Liver (tissue), 8 donors: ENCODE measurements at regions not wholly inside any gene's neighbourhood (a gene's known extent, or its start where the extent isn't known, plus 50 kb on each side); places are given as distances from the start of the nearest gene placed in this dataset.

Experiments used
- DNase-seq: peaks from one replicate; pipeline ENCODE4 v3.0.0-alpha.2; 2017; ENCODE audit warnings: low spot score
- H3K27ac ChIP-seq, 2 donors: one replicate each; pipeline ENCODE4 v1.7.0; 2013; ENCODE audit warnings: inconsistent platforms in 2 of 2, low read length in 2 of 2, control low read depth in 1 of 2, low read depth in 1 of 2, mild to moderate bottlenecking in 1 of 2
- H3K27me3 ChIP-seq, 4 donors: one replicate each; pipeline versions ENCODE4 v1.6.1 to v1.7.0; 2013; ENCODE audit warnings: low read length in 3 of 4, inconsistent platforms in 1 of 4, mild to moderate bottlenecking in 1 of 4, moderate library complexity in 1 of 4; ENCODE audit not compliant: control insufficient read depth in 4 of 4, insufficient read depth in 4 of 4
- H3K36me3 ChIP-seq, 4 donors: one replicate each; pipeline versions ENCODE4 v1.6.1 to v1.7.0; 2013; ENCODE audit warnings: low read length in 3 of 4, mild to moderate bottlenecking in 3 of 4, low read depth in 1 of 4, moderate library complexity in 1 of 4; ENCODE audit not compliant: control insufficient read depth in 4 of 4, insufficient read depth in 3 of 4
- H3K4me1 ChIP-seq, 4 donors: one replicate each; pipeline versions ENCODE4 v1.6.1 to v1.7.0; 2013; ENCODE audit warnings: low read length in 3 of 4, mild to moderate bottlenecking in 3 of 4, moderate library complexity in 1 of 4; ENCODE audit not compliant: control insufficient read depth in 4 of 4, insufficient read depth in 4 of 4
- H3K4me3 ChIP-seq, 3 donors: one replicate each; pipeline versions ENCODE4 v1.6.1 to v1.7.0; 2013; ENCODE audit warnings: low read length in 3 of 3, control low read depth in 1 of 3, low read depth in 1 of 3, mild to moderate bottlenecking in 1 of 3
- H3K9ac ChIP-seq, 2 donors: one replicate each; pipeline ENCODE4 v1.7.0; 2013; ENCODE audit warnings: low read length in 2 of 2, mild to moderate bottlenecking in 2 of 2, moderate library complexity in 2 of 2, control low read depth in 1 of 2, low read depth in 1 of 2
- H3K9me3 ChIP-seq, 4 donors: one replicate each; pipeline versions ENCODE4 v1.6.1 to v1.7.0; 2013; ENCODE audit warnings: low read length in 3 of 4; ENCODE audit not compliant: control insufficient read depth in 4 of 4
- EGR1 ChIP-seq, 2 donors: IDR thresholded peaks; 2 replicates each; pipeline ENCODE4 v1.6.1; 2016 to 2018; ENCODE audit warnings: antibody characterized with exemption in 2 of 2, low read depth in 2 of 2
- FOXA1 ChIP-seq: IDR thresholded peaks from 2 replicates; pipeline ENCODE4 v1.6.1; 2016; ENCODE audit warnings: antibody characterized with exemption
- FOXA2 ChIP-seq: IDR thresholded peaks from 2 replicates; pipeline ENCODE4 v1.6.1; 2016; ENCODE audit warnings: antibody characterized with exemption
- GABPA ChIP-seq, 2 donors: IDR thresholded peaks in 1 of 2; conservative IDR thresholded peaks in 1 of 2; 2 replicates each; pipeline ENCODE4 v1.6.1; 2016; ENCODE audit warnings: antibody characterized with exemption in 2 of 2, mild to moderate bottlenecking in 1 of 2, moderate library complexity in 1 of 2
- HNF4A ChIP-seq, 2 donors: conservative IDR thresholded peaks; 2 replicates each; pipeline ENCODE4 v1.6.1; 2016; ENCODE audit warnings: antibody characterized with exemption in 2 of 2, mild to moderate bottlenecking in 2 of 2
- HNF4G ChIP-seq: IDR thresholded peaks from 2 replicates; pipeline ENCODE4 v1.6.1; 2016; ENCODE audit warnings: antibody characterized with exemption
- JUND ChIP-seq, 2 donors: IDR thresholded peaks; 2 replicates each; pipeline ENCODE4 v1.6.1; 2016; ENCODE audit warnings: antibody characterized with exemption in 2 of 2
- RAD21 ChIP-seq, 2 donors: IDR thresholded peaks; 2 replicates each; pipeline ENCODE4 v1.6.1; 2016; ENCODE audit warnings: antibody characterized with exemption in 2 of 2, mild to moderate bottlenecking in 2 of 2
- RXRA ChIP-seq, 2 donors: IDR thresholded peaks; 2 replicates each; pipeline ENCODE4 v1.6.1; 2017 to 2018; ENCODE audit warnings: antibody characterized with exemption in 2 of 2, mild to moderate bottlenecking in 1 of 2
- SP1 ChIP-seq: IDR thresholded peaks from 2 replicates; pipeline ENCODE4 v1.6.1; 2018; ENCODE audit warnings: antibody characterized with exemption, mild to moderate bottlenecking
- TAF1 ChIP-seq: conservative IDR thresholded peaks from 2 replicates; pipeline ENCODE4 v1.6.1; 2016; ENCODE audit warnings: antibody characterized with exemption, mild to moderate bottlenecking
- YY1 ChIP-seq: IDR thresholded peaks from 2 replicates; pipeline ENCODE4 v1.6.1; 2016; ENCODE audit warnings: antibody characterized with exemption, mild to moderate bottlenecking
- WGBS: extraction: QIAGEN DNeasy Blood & Tissue Kit; methylation state at CpG from one replicate; pipeline ENCODE4 v1.1.7; 2013; 5-methylcytosine and 5-hydroxymethylcytosine counted together
- TF ChIP-seq, protein P1 (sequence below): IDR thresholded peaks from 2 replicates; pipeline ENCODE4 v1.6.1; 2016; ENCODE audit warnings: antibody characterized with exemption
- TF ChIP-seq, protein P2 (sequence below): IDR thresholded peaks from 2 replicates; pipeline ENCODE4 v1.6.1; 2016; ENCODE audit warnings: antibody characterized with exemption, mild to moderate bottlenecking
- TF ChIP-seq, protein P3 (sequence below): IDR thresholded peaks from 2 replicates; pipeline ENCODE4 v1.6.1; 2016; ENCODE audit warnings: antibody characterized with exemption
- TF ChIP-seq, protein P4 (sequence below): IDR thresholded peaks from 2 replicates; pipeline ENCODE4 v1.6.1; 2016; ENCODE audit warnings: antibody characterized with exemption
- TF ChIP-seq, protein P5 (sequence below): fragments of 150-350 bp; IDR thresholded peaks from 2 replicates; pipeline ENCODE4 v1.5.1; 2017; ENCODE audit warnings: improper control_type of control experiment, low read depth, low read length; ENCODE audit not compliant: missing input control
- donor health status: healthy.
- donor health status: healthy.
- donor health status: healthy.
- donor health status: healthy.
- donor health status: healthy.

DNA sequence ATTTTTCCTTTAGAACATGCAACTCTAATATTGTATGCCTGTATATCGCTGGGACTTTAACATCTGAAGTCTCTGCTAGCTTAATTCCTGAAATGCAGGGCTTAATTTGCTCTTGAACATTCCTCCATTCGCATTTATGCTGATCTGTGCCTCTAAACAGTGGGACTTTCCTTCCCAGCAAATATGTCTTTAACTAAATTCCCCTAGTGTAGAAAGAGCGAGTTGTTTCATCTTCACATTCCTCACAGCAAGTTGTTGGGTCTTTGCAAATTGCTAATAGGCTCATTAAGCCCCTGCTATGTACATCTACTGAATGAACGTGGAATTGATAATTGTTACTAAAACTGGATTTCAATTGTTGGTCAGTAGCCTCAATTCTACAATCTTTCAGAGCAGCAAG lies 118.4 kb upstream of the OBI1 start:
- DNase-seq, result no peak
- WGBS, result 66% methylated on average over 4 of the region's 4 CpGs
- Histone ChIP-seq H3K9ac (no peak overlapping the region), H3K9me3 (no peaks in the 10 kb centered on the region), H3K27me3 (peaks cover 0 to 2% (median 0%) of the 10 kb centered on the region in 4 donors), H3K27ac (no peak overlapping the region), H3K36me3 (no peaks in the 10 kb centered on the region), H3K4me1 (no peaks in the 10 kb centered on the region), H3K4me3 (no peak overlapping the region)
- TF ChIP-seq JUND (IDR thresholded peaks at IDR 0.05) (no peak), YY1 (no peak), GABPA (IDR thresholded peaks at IDR 0.05 in 1 of 2, conservative IDR thresholded peaks at IDR 0.05 in 1 of 2) (no peak), FOXA2 (no peak), RXRA (IDR thresholded peaks at IDR 0.05) (no peak), EGR1 (IDR thresholded peaks at IDR 0.05; ENCODE audit: low read depth in 2 of 2) (no peak), TAF1 (no peak), SP1 (no peak)
- TF ChIP-seq, protein P1, sequence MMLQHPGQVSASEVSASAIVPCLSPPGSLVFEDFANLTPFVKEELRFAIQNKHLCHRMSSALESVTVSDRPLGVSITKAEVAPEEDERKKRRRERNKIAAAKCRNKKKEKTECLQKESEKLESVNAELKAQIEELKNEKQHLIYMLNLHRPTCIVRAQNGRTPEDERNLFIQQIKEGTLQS, result no peak
- TF ChIP-seq, protein P2, sequence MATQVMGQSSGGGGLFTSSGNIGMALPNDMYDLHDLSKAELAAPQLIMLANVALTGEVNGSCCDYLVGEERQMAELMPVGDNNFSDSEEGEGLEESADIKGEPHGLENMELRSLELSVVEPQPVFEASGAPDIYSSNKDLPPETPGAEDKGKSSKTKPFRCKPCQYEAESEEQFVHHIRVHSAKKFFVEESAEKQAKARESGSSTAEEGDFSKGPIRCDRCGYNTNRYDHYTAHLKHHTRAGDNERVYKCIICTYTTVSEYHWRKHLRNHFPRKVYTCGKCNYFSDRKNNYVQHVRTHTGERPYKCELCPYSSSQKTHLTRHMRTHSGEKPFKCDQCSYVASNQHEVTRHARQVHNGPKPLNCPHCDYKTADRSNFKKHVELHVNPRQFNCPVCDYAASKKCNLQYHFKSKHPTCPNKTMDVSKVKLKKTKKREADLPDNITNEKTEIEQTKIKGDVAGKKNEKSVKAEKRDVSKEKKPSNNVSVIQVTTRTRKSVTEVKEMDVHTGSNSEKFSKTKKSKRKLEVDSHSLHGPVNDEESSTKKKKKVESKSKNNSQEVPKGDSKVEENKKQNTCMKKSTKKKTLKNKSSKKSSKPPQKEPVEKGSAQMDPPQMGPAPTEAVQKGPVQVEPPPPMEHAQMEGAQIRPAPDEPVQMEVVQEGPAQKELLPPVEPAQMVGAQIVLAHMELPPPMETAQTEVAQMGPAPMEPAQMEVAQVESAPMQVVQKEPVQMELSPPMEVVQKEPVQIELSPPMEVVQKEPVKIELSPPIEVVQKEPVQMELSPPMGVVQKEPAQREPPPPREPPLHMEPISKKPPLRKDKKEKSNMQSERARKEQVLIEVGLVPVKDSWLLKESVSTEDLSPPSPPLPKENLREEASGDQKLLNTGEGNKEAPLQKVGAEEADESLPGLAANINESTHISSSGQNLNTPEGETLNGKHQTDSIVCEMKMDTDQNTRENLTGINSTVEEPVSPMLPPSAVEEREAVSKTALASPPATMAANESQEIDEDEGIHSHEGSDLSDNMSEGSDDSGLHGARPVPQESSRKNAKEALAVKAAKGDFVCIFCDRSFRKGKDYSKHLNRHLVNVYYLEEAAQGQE, result no peak
- TF ChIP-seq, protein P3, sequence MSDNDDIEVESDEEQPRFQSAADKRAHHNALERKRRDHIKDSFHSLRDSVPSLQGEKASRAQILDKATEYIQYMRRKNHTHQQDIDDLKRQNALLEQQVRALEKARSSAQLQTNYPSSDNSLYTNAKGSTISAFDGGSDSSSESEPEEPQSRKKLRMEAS, result no peak

DNA sequence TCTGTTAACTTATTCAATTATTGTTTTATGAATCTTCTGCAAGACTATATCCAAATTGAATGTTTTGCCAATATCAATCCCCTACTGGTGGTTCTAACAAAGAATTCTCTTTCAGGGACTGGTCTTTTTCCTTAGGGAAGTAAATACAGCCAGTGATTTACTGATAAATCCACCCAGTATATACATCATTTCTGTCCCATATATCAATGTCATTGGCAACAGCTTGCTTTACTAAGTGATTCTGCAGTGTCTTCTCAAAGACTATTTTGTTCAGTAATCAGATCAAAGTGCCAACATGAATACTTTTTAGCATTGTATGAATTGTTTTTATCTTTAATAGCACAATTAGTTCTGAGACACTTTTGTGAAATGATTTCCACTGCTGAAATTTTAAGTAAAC lies 114.0 kb upstream of the OBI1 start:
- TF ChIP-seq, protein P3, result no peak
- TF ChIP-seq, protein P1, result no peak
- no peak for TF ChIP-seq GABPA (IDR thresholded peaks at IDR 0.05 in 1 of 2, conservative IDR thresholded peaks at IDR 0.05 in 1 of 2)
- TF ChIP-seq, protein P4, sequence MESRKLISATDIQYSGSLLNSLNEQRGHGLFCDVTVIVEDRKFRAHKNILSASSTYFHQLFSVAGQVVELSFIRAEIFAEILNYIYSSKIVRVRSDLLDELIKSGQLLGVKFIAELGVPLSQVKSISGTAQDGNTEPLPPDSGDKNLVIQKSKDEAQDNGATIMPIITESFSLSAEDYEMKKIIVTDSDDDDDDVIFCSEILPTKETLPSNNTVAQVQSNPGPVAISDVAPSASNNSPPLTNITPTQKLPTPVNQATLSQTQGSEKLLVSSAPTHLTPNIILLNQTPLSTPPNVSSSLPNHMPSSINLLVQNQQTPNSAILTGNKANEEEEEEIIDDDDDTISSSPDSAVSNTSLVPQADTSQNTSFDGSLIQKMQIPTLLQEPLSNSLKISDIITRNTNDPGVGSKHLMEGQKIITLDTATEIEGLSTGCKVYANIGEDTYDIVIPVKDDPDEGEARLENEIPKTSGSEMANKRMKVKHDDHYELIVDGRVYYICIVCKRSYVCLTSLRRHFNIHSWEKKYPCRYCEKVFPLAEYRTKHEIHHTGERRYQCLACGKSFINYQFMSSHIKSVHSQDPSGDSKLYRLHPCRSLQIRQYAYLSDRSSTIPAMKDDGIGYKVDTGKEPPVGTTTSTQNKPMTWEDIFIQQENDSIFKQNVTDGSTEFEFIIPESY, result no peak
- no peak for TF ChIP-seq JUND (IDR thresholded peaks at IDR 0.05)
- TF ChIP-seq, protein P2, result no peak
- TF ChIP-seq HNF4A (conservative IDR thresholded peaks at IDR 0.05), result no peak
- no peak for TF ChIP-seq YY1
- no peak for TF ChIP-seq RAD21 (IDR thresholded peaks at IDR 0.05)
- no peak for TF ChIP-seq RXRA (IDR thresholded peaks at IDR 0.05)
- TF ChIP-seq TAF1, result no peak
- TF ChIP-seq HNF4G, result no peak
- no peak for TF ChIP-seq FOXA1
- TF ChIP-seq EGR1 (IDR thresholded peaks at IDR 0.05; ENCODE audit: low read depth in 2 of 2), result no peak
- TF ChIP-seq, protein P5, sequence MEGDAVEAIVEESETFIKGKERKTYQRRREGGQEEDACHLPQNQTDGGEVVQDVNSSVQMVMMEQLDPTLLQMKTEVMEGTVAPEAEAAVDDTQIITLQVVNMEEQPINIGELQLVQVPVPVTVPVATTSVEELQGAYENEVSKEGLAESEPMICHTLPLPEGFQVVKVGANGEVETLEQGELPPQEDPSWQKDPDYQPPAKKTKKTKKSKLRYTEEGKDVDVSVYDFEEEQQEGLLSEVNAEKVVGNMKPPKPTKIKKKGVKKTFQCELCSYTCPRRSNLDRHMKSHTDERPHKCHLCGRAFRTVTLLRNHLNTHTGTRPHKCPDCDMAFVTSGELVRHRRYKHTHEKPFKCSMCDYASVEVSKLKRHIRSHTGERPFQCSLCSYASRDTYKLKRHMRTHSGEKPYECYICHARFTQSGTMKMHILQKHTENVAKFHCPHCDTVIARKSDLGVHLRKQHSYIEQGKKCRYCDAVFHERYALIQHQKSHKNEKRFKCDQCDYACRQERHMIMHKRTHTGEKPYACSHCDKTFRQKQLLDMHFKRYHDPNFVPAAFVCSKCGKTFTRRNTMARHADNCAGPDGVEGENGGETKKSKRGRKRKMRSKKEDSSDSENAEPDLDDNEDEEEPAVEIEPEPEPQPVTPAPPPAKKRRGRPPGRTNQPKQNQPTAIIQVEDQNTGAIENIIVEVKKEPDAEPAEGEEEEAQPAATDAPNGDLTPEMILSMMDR, result no peak
- no peak for TF ChIP-seq SP1
- TF ChIP-seq FOXA2, result no peak
- no peaks in the 10 kb centered on the region for H3K4me1 ChIP-seq
- H3K27me3 ChIP-seq, result peaks cover 0 to 2% (median 0%) of the 10 kb centered on the region in 4 donors
- H3K4me3 ChIP-seq, result no peak overlapping the region
- no peak for DNase-seq
- no peak overlapping the region for H3K27ac ChIP-seq
- no peaks in the 10 kb centered on the region for H3K36me3 ChIP-seq
- H3K9ac ChIP-seq, result no peak overlapping the region
- H3K9me3 ChIP-seq, result no peaks in the 10 kb centered on the region
